IMR-90 (cell line): ENCODE measurements at regions not wholly inside any gene's neighbourhood (a gene's known extent, or its start where the extent isn't known, plus 50 kb on each side); places are given as distances from the start of the nearest gene placed in this dataset.

Source experiments
- ATAC-seq: fragments of 200-7000 bp; cut with Tn5 transposase; 2 replicates; pipeline ENCODE4 v1.9.1; 2020; ENCODE audit warnings: low read depth, mild to moderate bottlenecking, moderate library complexity
- BruUV-seq: library from RNA; stranded (reverse); fragments of 400-500 nt; replicated peaks from 2 replicates; lab custom pipeline; 2021; lab: Mats Ljungman, UMichigan
- CTCF ChIA-PET: fragments of 300-600 bp; formaldehyde crosslinking; extraction: SDS; loops from one replicate; lab custom pipeline; 2021; ENCODE audit warnings: antibody characterized with exemption; lab: Yijun Ruan, JAX
- POLR2A ChIA-PET: fragments of 300-600 bp; sonication (Branson Sonifier 250); formaldehyde crosslinking; loops from one replicate; lab custom pipeline; 2022; ENCODE audit warnings: antibody characterized with exemption; ENCODE audit not compliant: unreplicated experiment; lab: Charles Lee
- DNase-seq: peaks from one replicate; pipeline ENCODE4 v3.0.0; 2013
- H2AFZ ChIP-seq: replicated peaks from 2 replicates; pipeline ENCODE3; 2013; ENCODE audit warnings: low read length, mild to moderate bottlenecking; ENCODE audit not compliant: poor library complexity
- H2AK5ac ChIP-seq: 2 replicates; pipeline ENCODE4 v1.6.1; 2013; ENCODE audit warnings: low read depth, low read length, inconsistent platforms
- H2AK9ac ChIP-seq: replicated peaks from 2 replicates; pipeline ENCODE3; 2013; ENCODE audit warnings: mild to moderate bottlenecking, low read depth, low read length, moderate library complexity; ENCODE audit not compliant: poor library complexity
- H2BK120ac ChIP-seq: 2 replicates; pipeline ENCODE4 v1.6.1; 2013; ENCODE audit warnings: low read depth, low read length, inconsistent platforms
- H2BK15ac ChIP-seq: 3 replicates; pipeline ENCODE4 v1.6.1; 2013; ENCODE audit warnings: low read depth, low read length, inconsistent platforms
- H2BK20ac ChIP-seq: 2 replicates; pipeline ENCODE4 v1.6.1; 2013; ENCODE audit warnings: low read depth, mild to moderate bottlenecking, inconsistent platforms, low read length, moderate library complexity
- H2BK5ac ChIP-seq: 2 replicates; pipeline ENCODE4 v1.6.1; 2013; ENCODE audit warnings: mild to moderate bottlenecking, low read depth, low read length, inconsistent platforms; ENCODE audit not compliant: poor library complexity, severe bottlenecking
- H3K14ac ChIP-seq: replicated peaks from 2 replicates; pipeline ENCODE4 v1.6.1; 2013; ENCODE audit warnings: low read depth, low read length, inconsistent platforms
- H3K18ac ChIP-seq: 2 replicates; pipeline ENCODE4 v1.6.1; 2013; ENCODE audit warnings: low read depth, low read length, control low read depth
- H3K23ac ChIP-seq: 2 replicates; pipeline ENCODE4 v1.6.1; 2013; ENCODE audit warnings: low read depth, low read length, inconsistent platforms
- H3K27ac ChIP-seq: 2 replicates; pipeline ENCODE4 v1.5.1; 2013; ENCODE audit warnings: mild to moderate bottlenecking, control low read depth, low read length; ENCODE audit not compliant: insufficient read depth
- H3K27me3 ChIP-seq: 2 replicates; pipeline ENCODE4 v1.6.1; 2013; ENCODE audit warnings: low read length; ENCODE audit not compliant: control insufficient read depth, insufficient read depth
- H3K36me3 ChIP-seq: 2 replicates; pipeline ENCODE4 v1.6.1; 2013; ENCODE audit warnings: low read length, mixed read lengths; ENCODE audit not compliant: control insufficient read depth, insufficient read depth
- H3K4ac ChIP-seq: 2 replicates; pipeline ENCODE4 v1.6.1; 2013; ENCODE audit warnings: low read depth, low read length, inconsistent platforms
- H3K4me1 ChIP-seq: 2 replicates; pipeline ENCODE4 v1.6.1; 2013; ENCODE audit warnings: low read length, mixed read lengths; ENCODE audit not compliant: control insufficient read depth, insufficient read depth
- H3K4me2 ChIP-seq: 2 replicates; pipeline ENCODE4 v1.6.1; 2013; ENCODE audit warnings: low read depth, mild to moderate bottlenecking, control low read depth, low read length, moderate library complexity
- H3K4me3 ChIP-seq: 2 replicates; pipeline ENCODE4 v1.5.1; 2013; ENCODE audit warnings: low read depth, mild to moderate bottlenecking, control low read depth, low read length, moderate library complexity; ENCODE audit not compliant: insufficient read depth
- H3K56ac ChIP-seq: 2 replicates; pipeline ENCODE4 v1.6.1; 2013; ENCODE audit warnings: low read length, inconsistent platforms; ENCODE audit not compliant: insufficient read depth; ENCODE audit errors: extremely low read depth
- H3K79me1 ChIP-seq, 2 experiments: 2 replicates each; pipeline ENCODE4 v1.6.1; 2013; ENCODE audit warnings: low read length in 2 of 2, inconsistent platforms in 1 of 2, low read depth in 1 of 2
- H3K9ac ChIP-seq: 2 replicates; pipeline ENCODE4 v1.6.1; 2013; ENCODE audit warnings: low read depth, low read length, control low read depth
- H3K9me1 ChIP-seq: 2 replicates; pipeline ENCODE4 v1.6.1; 2013; ENCODE audit warnings: low read length, inconsistent platforms; ENCODE audit not compliant: insufficient read depth
- H3K9me3 ChIP-seq: 2 replicates; pipeline ENCODE4 v1.6.1; 2013; ENCODE audit warnings: low read length; ENCODE audit not compliant: control insufficient read depth, insufficient read depth
- H4K20me1 ChIP-seq: 2 replicates; pipeline ENCODE4 v1.6.1; 2013; ENCODE audit warnings: low read length, inconsistent platforms; ENCODE audit not compliant: insufficient read depth
- H4K5ac ChIP-seq: 2 replicates; pipeline ENCODE4 v1.6.1; 2013; ENCODE audit warnings: mild to moderate bottlenecking, low read depth, low read length, control low read depth
- H4K8ac ChIP-seq, 2 experiments: 2 replicates each; pipeline ENCODE4 v1.6.1; 2013; ENCODE audit warnings: low read depth in 2 of 2, low read length in 2 of 2, control low read depth in 1 of 2, inconsistent platforms in 1 of 2
- H4K91ac ChIP-seq: 2 replicates; pipeline ENCODE4 v1.6.1; 2013; ENCODE audit warnings: low read depth, low read length, inconsistent platforms; ENCODE audit not compliant: insufficient read depth
- NFE2L2 ChIP-seq: fragments of 150-350 bp; IDR thresholded peaks from 2 replicates; pipeline ENCODE4 v1.6.1; 2016; ENCODE audit warnings: low read depth, mild to moderate bottlenecking, low read length
- POLR2A ChIP-seq: IDR thresholded peaks from 2 replicates; pipeline ENCODE4 v1.6.1; 2012; ENCODE audit warnings: mild to moderate bottlenecking, low read depth, low read length
- RFX5 ChIP-seq: IDR thresholded peaks from 2 replicates; pipeline ENCODE4 v1.8.0; 2012; ENCODE audit warnings: low read depth, mild to moderate bottlenecking, low read length, moderate library complexity
- WGBS, 2 experiments: methylation state at CpG; one replicate each; pipeline versions ENCODE4 v1.1.5 to v1.1.7; 2013; ENCODE audit warnings: missing lambda C conversion rate in 2 of 2; ENCODE audit not compliant: insufficient read length in 1 of 2; ENCODE audit errors: extremely low coverage in 2 of 2; 5-methylcytosine and 5-hydroxymethylcytosine counted together
- dilution Hi-C: fragments of 300-500 bp; cut with HindIII; formaldehyde crosslinking; loops from one replicate; pipeline ENCODE4 v1.14.3; 2018; ENCODE audit warnings: low sequenced_read_pairs; ENCODE audit not compliant: unreplicated experiment
- in situ Hi-C: fragments of 300-500 bp; cut with MboI; formaldehyde crosslinking; loops from 3 replicates; pipeline ENCODE4 v1.14.3; 2019; ENCODE audit warnings: low sequenced_read_pairs, inconsistent platforms, mixed read lengths
- intact Hi-C: fragments of 100-400 bp; cut with micrococcal nuclease; formaldehyde crosslinking; loops from 2 replicates; pipeline ENCODE4 v1.10.0; 2022

DNA sequence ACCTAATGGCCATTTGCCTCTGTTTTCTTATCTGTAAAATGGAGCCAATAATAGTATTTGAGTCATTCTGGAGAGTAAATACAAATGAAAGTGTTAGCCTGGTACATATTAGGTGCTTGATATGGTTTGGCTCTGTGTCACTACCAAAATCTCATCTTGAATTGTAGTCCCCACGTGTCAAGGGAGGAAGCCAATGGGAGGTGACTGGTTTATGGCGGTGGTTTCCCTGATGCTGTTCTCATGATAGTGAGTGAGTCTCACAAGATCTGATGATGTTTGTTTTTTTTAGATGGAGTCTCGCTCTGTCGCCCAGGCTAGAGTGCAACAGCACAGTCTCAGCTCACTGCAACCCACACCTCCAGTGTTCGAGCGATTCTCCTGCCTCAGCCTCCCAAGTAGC lies 194.0 kb upstream of the SEMA3E start:
- DNase-seq (no peak), ATAC-seq (no peak)
- Histone ChIP-seq H2BK5ac (no peak overlapping the region), H3K4me2 (no peak overlapping the region), H2BK120ac (no peak overlapping the region), H3K36me3 (no peaks in the 10 kb centered on the region), H3K4ac (no peak overlapping the region), H2AFZ (no peak overlapping the region), H3K79me1 (no peaks in the 10 kb centered on the region), H3K9me3 (no peaks in the 10 kb centered on the region), H4K91ac (no peak overlapping the region), H3K27ac (no peak overlapping the region), H2BK15ac (no peak overlapping the region), H3K4me1 (no peaks in the 10 kb centered on the region), H3K23ac (no peak overlapping the region), H4K8ac (no peak overlapping the region), H3K4me3 (no peak overlapping the region), H3K9ac (no peak overlapping the region), H3K14ac (no peak overlapping the region), H3K18ac (no peak overlapping the region), H3K9me1 (no peaks in the 10 kb centered on the region), H2AK5ac (no peak overlapping the region), H2AK9ac (no peak overlapping the region), H2BK20ac (no peak overlapping the region), H4K5ac (no peak overlapping the region), H3K56ac (no peak overlapping the region), H4K20me1 (no peaks in the 10 kb centered on the region), H3K27me3 (no peaks in the 10 kb centered on the region)
- BruUV-seq, result no TSS peak
- TF ChIP-seq RFX5 (no peak), NFE2L2 (no peak), POLR2A (no peak)
- ChIA-PET CTCF (no interaction called here), POLR2A (interaction anchor here (0.5 kb wide), 1 partner anchor 9 kb away, joined by 3 read pairs; no protein-coding TSS in a partner anchor)
- dilution Hi-C loops, result no loop called here
- intact Hi-C loops, result no loop called here
- in situ Hi-C loops, result no loop called here
- WGBS, 2 experiments, result no CpG with 5 or more reads among the region's 6 CpGs
